Testis (tissue), 2 donors: ENCODE measurements at regions not wholly inside any gene's neighbourhood (a gene's known extent, or its start where the extent isn't known, plus 50 kb on each side); places are given as distances from the start of the nearest gene placed in this dataset.

Experiments
- POLR2A ChIP-seq: fragments of 450-650 bp; IDR thresholded peaks from one replicate; pipeline ENCODE4 v1.6.1; 2017; ENCODE audit warnings: antibody characterized with exemption, mild to moderate bottlenecking, moderate library complexity
- TF ChIP-seq, protein P1 (sequence below), 3 experiments: fragments of 450-650 bp in 2 of 3; fragments of 200-600 bp in 1 of 3; sonication (generic) in 1 of 3; IDR thresholded peaks; one replicate each; pipeline ENCODE4 v1.5.1; 2016 to 2019; ENCODE audit warnings: antibody characterized with exemption in 3 of 3, mild to moderate bottlenecking in 2 of 3, moderate library complexity in 1 of 3

DNA sequence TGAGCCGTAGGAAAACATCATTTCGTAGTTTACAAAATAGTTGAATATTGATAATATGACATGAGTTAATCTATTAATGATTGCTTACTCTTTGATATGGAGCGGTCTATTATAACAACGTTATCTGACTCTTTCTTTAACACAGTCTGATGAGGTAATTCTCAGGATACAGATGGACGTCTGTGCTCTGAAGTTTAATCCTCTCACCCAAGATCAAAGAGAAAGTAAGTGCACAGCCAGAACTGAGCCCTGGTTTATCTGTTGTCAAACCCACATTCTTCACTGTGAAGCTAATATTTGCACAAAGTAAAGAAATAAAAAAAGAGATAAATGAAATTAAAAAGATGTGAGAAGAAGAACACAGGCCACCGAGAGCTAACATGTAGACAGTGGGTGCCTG lies 190.9 kb upstream of the COPS8 start:
- TF ChIP-seq, protein P1, sequence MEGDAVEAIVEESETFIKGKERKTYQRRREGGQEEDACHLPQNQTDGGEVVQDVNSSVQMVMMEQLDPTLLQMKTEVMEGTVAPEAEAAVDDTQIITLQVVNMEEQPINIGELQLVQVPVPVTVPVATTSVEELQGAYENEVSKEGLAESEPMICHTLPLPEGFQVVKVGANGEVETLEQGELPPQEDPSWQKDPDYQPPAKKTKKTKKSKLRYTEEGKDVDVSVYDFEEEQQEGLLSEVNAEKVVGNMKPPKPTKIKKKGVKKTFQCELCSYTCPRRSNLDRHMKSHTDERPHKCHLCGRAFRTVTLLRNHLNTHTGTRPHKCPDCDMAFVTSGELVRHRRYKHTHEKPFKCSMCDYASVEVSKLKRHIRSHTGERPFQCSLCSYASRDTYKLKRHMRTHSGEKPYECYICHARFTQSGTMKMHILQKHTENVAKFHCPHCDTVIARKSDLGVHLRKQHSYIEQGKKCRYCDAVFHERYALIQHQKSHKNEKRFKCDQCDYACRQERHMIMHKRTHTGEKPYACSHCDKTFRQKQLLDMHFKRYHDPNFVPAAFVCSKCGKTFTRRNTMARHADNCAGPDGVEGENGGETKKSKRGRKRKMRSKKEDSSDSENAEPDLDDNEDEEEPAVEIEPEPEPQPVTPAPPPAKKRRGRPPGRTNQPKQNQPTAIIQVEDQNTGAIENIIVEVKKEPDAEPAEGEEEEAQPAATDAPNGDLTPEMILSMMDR (IDR thresholded peaks at IDR 0.05) = no peak
- TF ChIP-seq POLR2A = no peak
